GM12878 (cell line): ENCODE measurements at regions not wholly inside any gene's neighbourhood (a gene's known extent, or its start where the extent isn't known, plus 50 kb on each side); places are given as distances from the start of the nearest gene placed in this dataset.

Source experiments
- ATAC-seq: fragments of 200-7000 bp; cut with Tn5 transposase; 3 replicates; pipeline ENCODE4 v1.9.1; 2020; ENCODE audit warnings: mild to moderate bottlenecking, moderate library complexity
- BruUV-seq: library from RNA; stranded (reverse); fragments of 400-500 nt; replicated peaks from 2 replicates; lab custom pipeline; 2021; lab: Mats Ljungman, UMichigan
- CTCF ChIA-PET: fragments of 300-600 bp; sonication (Branson Sonifier 250); formaldehyde crosslinking; extraction: SDS; loops from one replicate; lab custom pipeline; 2021; ENCODE audit warnings: inconsistent platforms; lab: Yijun Ruan, JAX
- POLR2A ChIA-PET: fragments of 350-600 bp; formaldehyde crosslinking; extraction: SDS; loops from one replicate; lab custom pipeline; 2021; ENCODE audit warnings: inconsistent platforms; lab: Charles Lee
- RAD21 ChIA-PET: fragments of 300-600 bp; sonication (Branson Sonifier 250); formaldehyde crosslinking; loops from one replicate; lab custom pipeline; 2023; ENCODE audit warnings: antibody characterized with exemption; ENCODE audit not compliant: unreplicated experiment; lab: Charles Lee
- SMC1A ChIA-PET: fragments of 300-600 bp; sonication (Branson Sonifier 250); formaldehyde crosslinking; loops from one replicate; lab custom pipeline; 2023; ENCODE audit not compliant: unreplicated experiment, uncharacterized antibody; lab: Charles Lee
- DNase-seq: peaks from one replicate; pipeline ENCODE4 v3.0.0-alpha.2; 2011; ENCODE audit warnings: low read depth, low spot score
- FAIRE-seq: peaks from 3 replicates; lab custom pipeline; 2011; peaks lifted over from hg19 to GRCh38; lab: Jason Lieb, UNC
- H2AFZ ChIP-seq: 2 replicates; pipeline ENCODE4 v1.6.0; 2011; ENCODE audit warnings: low read depth, low read length, control low read depth; ENCODE audit not compliant: control insufficient read depth
- H3K27ac ChIP-seq: 2 replicates; pipeline ENCODE4 v1.5.1; 2011; ENCODE audit warnings: control low read depth; ENCODE audit not compliant: control insufficient read depth, insufficient read depth
- H3K27me3 ChIP-seq, 2 experiments: replicated peaks in 1 of 2; 2 replicates each; pipeline versions ENCODE4 v1.6.0 to v1.6.1; 2011; ENCODE audit warnings: low read length in 1 of 2; ENCODE audit not compliant: control insufficient read depth in 2 of 2, insufficient read depth in 2 of 2
- H3K36me3 ChIP-seq, 2 experiments: 2 replicates each; pipeline ENCODE4 v1.5.1; 2011; ENCODE audit warnings: low read length in 1 of 2; ENCODE audit not compliant: control insufficient read depth in 2 of 2, insufficient read depth in 2 of 2
- H3K4me1 ChIP-seq: 2 replicates; pipeline ENCODE4 v1.6.1; 2011; ENCODE audit warnings: mild to moderate bottlenecking, low read length, moderate library complexity, mixed read lengths; ENCODE audit not compliant: control insufficient read depth, insufficient read depth
- H3K4me2 ChIP-seq: 2 replicates; pipeline ENCODE4 v1.6.0; 2011; ENCODE audit warnings: control low read depth; ENCODE audit not compliant: control insufficient read depth, insufficient read depth
- H3K4me3 ChIP-seq: fragments of 200-600 bp; sonication (generic); 2 replicates; pipeline ENCODE4 v1.5.1; 2016
- H3K79me2 ChIP-seq: 2 replicates; pipeline ENCODE4 v1.6.0; 2011; ENCODE audit warnings: low read length; ENCODE audit not compliant: control insufficient read depth, insufficient read depth
- H3K9ac ChIP-seq: 2 replicates; pipeline ENCODE4 v1.8.0; 2011; ENCODE audit warnings: low read length, control low read depth, mixed read lengths; ENCODE audit not compliant: control insufficient read depth, insufficient read depth
- H3K9me3 ChIP-seq: replicated peaks from 3 replicates; pipeline ENCODE4 v1.5.1; 2011; ENCODE audit warnings: mild to moderate bottlenecking, low read length; ENCODE audit not compliant: control insufficient read depth, insufficient read depth
- H4K20me1 ChIP-seq: 2 replicates; pipeline ENCODE4 v1.6.0; 2011; ENCODE audit not compliant: control insufficient read depth, insufficient read depth
- HDAC2 ChIP-seq: fragments of 200-600 bp; sonication (generic); IDR thresholded peaks from 2 replicates; pipeline ENCODE4 v1.6.1; 2017
- IKZF2 ChIP-seq, 2 experiments: fragments of 450-650 bp; IDR thresholded peaks; 2 replicates each; pipeline ENCODE4 v1.6.1; 2017; ENCODE audit warnings: mild to moderate bottlenecking in 2 of 2, moderate library complexity in 2 of 2
- NR2C2 ChIP-seq: IDR thresholded peaks from 2 replicates; pipeline ENCODE4 v1.6.1; 2011; ENCODE audit warnings: borderline replicate concordance, low read depth; ENCODE audit not compliant: control insufficient read depth, insufficient read length
- PAX8 ChIP-seq: fragments of 450-650 bp; IDR thresholded peaks from 2 replicates; pipeline ENCODE4 v1.6.1; 2017; ENCODE audit warnings: mild to moderate bottlenecking, moderate library complexity
- RAD21 ChIP-seq: IDR thresholded peaks from 2 replicates; pipeline ENCODE4 v1.6.1; 2011; ENCODE audit warnings: mild to moderate bottlenecking, low read depth, low read length, moderate library complexity; ENCODE audit not compliant: insufficient read depth
- SMARCA5 ChIP-seq: fragments of 450-650 bp; IDR thresholded peaks from 2 replicates; pipeline ENCODE4 v1.6.1; 2017; ENCODE audit warnings: mild to moderate bottlenecking
- TCF12 ChIP-seq: IDR thresholded peaks from 2 replicates; pipeline ENCODE4 v1.6.1; 2011; ENCODE audit warnings: low read depth, mild to moderate bottlenecking, low read length
- whole genome bisulfite sequencing: methylation state at CpG from one replicate; pipeline ENCODE4 v1.1.6; 2016; ENCODE audit warnings: low lambda C conversion rate; ENCODE audit not compliant: insufficient replicate concordance, insufficient coverage; ENCODE audit errors: missing lambda C conversion rate; 5-methylcytosine and 5-hydroxymethylcytosine counted together
- in situ Hi-C: fragments of 300-500 bp; cut with MboI; formaldehyde crosslinking; loops from 9 replicates; pipeline ENCODE4 v1.14.3; 2018; ENCODE audit warnings: mixed read lengths
- intact Hi-C: fragments of 100-400 bp; cut with micrococcal nuclease; formaldehyde crosslinking; loops from one replicate; pipeline ENCODE4 v1.14.2; 2022; ENCODE audit not compliant: unreplicated experiment

DNA sequence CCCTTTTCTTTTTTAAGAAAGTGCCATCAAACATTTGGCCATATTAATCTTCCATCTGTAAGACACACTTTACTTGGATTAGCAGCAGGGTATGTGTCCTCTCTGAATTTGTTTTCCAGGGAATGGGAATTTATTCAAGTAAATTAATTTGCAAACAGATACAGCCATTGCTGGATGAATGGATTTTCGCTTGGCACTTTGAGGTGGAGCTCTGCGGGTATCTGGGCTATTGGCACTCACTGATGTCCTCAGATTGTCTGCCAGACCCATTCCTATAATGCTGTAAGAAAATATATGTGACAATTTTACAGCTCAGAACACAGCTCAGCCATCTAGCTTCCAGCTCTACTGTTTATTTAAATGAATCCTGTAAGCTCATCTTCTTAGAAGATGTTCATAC lies 201.2 kb upstream of the CDH20 start:
- no peak overlapping the region for H3K4me3 ChIP-seq
- no peaks in the 10 kb centered on the region for H3K4me1 ChIP-seq
- no peaks in the 10 kb centered on the region for H3K27me3 ChIP-seq
- H3K9me3 ChIP-seq = no peaks in the 10 kb centered on the region
- ATAC-seq (no peak), FAIRE-seq (no peak), DNase-seq (no peak)
- intact Hi-C loops = no loop called here
- no peak overlapping the region for H3K4me2 ChIP-seq
- H2AFZ ChIP-seq = no peak overlapping the region
- POLR2A ChIA-PET = no interaction called here
- no peaks in the 10 kb centered on the region for H3K36me3 ChIP-seq
- BruUV-seq = no TSS peak
- H4K20me1 ChIP-seq = no peaks in the 10 kb centered on the region
- TF ChIP-seq TCF12 = no peak
- no peak for TF ChIP-seq HDAC2
- in situ Hi-C loops = no loop called here
- WGBS = 3% methylated on average over 2 of the region's 2 CpGs
- SMC1A ChIA-PET = interaction anchor here (0.6 to 0.7 kb wide), 3 partner anchors 23 to 539 kb away, joined by 3 to 4 read pairs (median 3); no protein-coding TSS in a partner anchor
- H3K9ac ChIP-seq = no peak overlapping the region
- CTCF ChIA-PET = no interaction called here
- no peaks in the 10 kb centered on the region for H3K79me2 ChIP-seq
- H3K27ac ChIP-seq = no peak overlapping the region
- RAD21 ChIA-PET = no interaction called here

DNA sequence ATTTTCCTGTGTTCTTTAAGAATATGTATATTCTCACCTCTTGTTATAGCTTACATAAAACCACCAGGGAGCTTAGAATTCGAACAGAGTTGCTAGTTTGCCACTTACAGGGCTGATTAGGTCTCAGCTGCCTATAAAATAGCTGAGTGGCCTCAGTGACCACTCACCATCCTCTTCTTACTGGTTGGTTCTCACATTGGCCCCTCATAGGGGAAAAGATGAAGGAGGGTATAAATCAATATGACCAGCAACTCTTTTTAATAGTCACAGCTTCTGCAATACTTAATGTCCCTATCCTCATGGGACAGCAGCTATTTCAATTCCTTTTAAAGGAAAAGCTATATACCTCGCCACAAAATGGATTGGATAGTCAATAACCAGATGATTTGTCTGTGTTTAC lies 199.4 kb upstream of the CDH20 start:
- Histone ChIP-seq H3K4me3 (no peak overlapping the region), H3K36me3 (no peaks in the 10 kb centered on the region), H3K27ac (no peak overlapping the region), H4K20me1 (no peaks in the 10 kb centered on the region), H3K79me2 (no peaks in the 10 kb centered on the region), H3K9ac (no peak overlapping the region), H2AFZ (no peak overlapping the region), H3K4me2 (no peak overlapping the region), H3K4me1 (no peaks in the 10 kb centered on the region), H3K27me3 (no peaks in the 10 kb centered on the region), H3K9me3 (no peaks in the 10 kb centered on the region)
- ChIA-PET POLR2A (no interaction called here), CTCF (no interaction called here), SMC1A (no interaction called here), RAD21 (no interaction called here)
- ATAC-seq (no peak), FAIRE-seq (no peak), DNase-seq (no peak)
- intact Hi-C loops = no loop called here
- no TSS peak for BruUV-seq
- 0% methylated on average over 2 of the region's 2 CpGs for WGBS
- no peak for TF ChIP-seq PAX8
- TF ChIP-seq RAD21 = no peak
- no peak for TF ChIP-seq IKZF2 (IDR thresholded peaks at IDR 0.05)
- TF ChIP-seq NR2C2 = no peak
- no peak for TF ChIP-seq SMARCA5
- in situ Hi-C loops = no loop called here
